HG02884 (cell line): ENCODE measurements at regions not wholly inside any gene's neighbourhood (a gene's known extent, or its start where the extent isn't known, plus 50 kb on each side); places are given as distances from the start of the nearest gene placed in this dataset.

Experiments used
- ATAC-seq: cut with Tn5 transposase; IDR thresholded peaks from one replicate; pipeline ENCODE4 v1.9.1; 2021; ENCODE audit warnings: mild to moderate bottlenecking, moderate library complexity; ENCODE audit not compliant: unreplicated experiment

GRCh38 chr1:194256010-194256409 is 1069.6 kb upstream of the B3GALT2 start:
- no peak for ATAC-seq

GRCh38 chr1:194252199-194252598 is 1065.8 kb upstream of the B3GALT2 start:
- no peak for ATAC-seq

GRCh38 chr1:194241215-194241614 is 1054.8 kb upstream of the B3GALT2 start:
- no peak for ATAC-seq

GRCh38 chr1:194233069-194233468 is 1046.7 kb upstream of the B3GALT2 start:
- ATAC-seq, result no peak

GRCh38 chr1:194230351-194231144 is 1044.1 kb upstream of the B3GALT2 start:
- no peak for ATAC-seq

- ATAC-seq, result no peak
Observed at GRCh38 chr1:194228427-194228826, 1042.0 kb upstream of the B3GALT2 start.

- no peak for ATAC-seq
Observed at GRCh38 chr1:194227161-194227560, 1040.7 kb upstream of the B3GALT2 start.

GRCh38 chr1:194225821-194226220 is 1039.4 kb upstream of the B3GALT2 start:
- ATAC-seq, result peak; percentile 80

GRCh38 chr1:194223596-194223995 is 1037.2 kb upstream of the B3GALT2 start:
- no peak for ATAC-seq

GRCh38 chr1:194215448-194215847 is 1029.0 kb upstream of the B3GALT2 start:
- no peak for ATAC-seq

- no peak for ATAC-seq
Observed at GRCh38 chr1:194214735-194215134, 1028.3 kb upstream of the B3GALT2 start.

GRCh38 chr1:194209920-194210319 is 1023.5 kb upstream of the B3GALT2 start:
- no peak for ATAC-seq

- no peak for ATAC-seq
Observed at GRCh38 chr1:194208674-194209073, 1022.3 kb upstream of the B3GALT2 start.

- no peak for ATAC-seq
Observed at GRCh38 chr1:194196562-194196961, 1010.1 kb upstream of the B3GALT2 start.

GRCh38 chr1:194194724-194195123 is 1008.3 kb upstream of the B3GALT2 start:
- ATAC-seq, result no peak

- no peak for ATAC-seq
Observed at GRCh38 chr1:194184974-194185373, 998.6 kb upstream of the B3GALT2 start.

GRCh38 chr1:194184425-194184824 is 998.0 kb upstream of the B3GALT2 start:
- ATAC-seq, result no peak

- no peak for ATAC-seq
Observed at GRCh38 chr1:194181845-194182244, 995.4 kb upstream of the B3GALT2 start.

GRCh38 chr1:194176212-194176611 is 989.8 kb upstream of the B3GALT2 start:
- no peak for ATAC-seq

GRCh38 chr1:194175251-194175650 is 988.8 kb upstream of the B3GALT2 start:
- ATAC-seq, result no peak

GRCh38 chr1:194174528-194174927 is 988.1 kb upstream of the B3GALT2 start:
- ATAC-seq, result no peak

GRCh38 chr1:194171596-194171995 is 985.2 kb upstream of the B3GALT2 start:
- ATAC-seq, result no peak
